ENCODE measurements at regions not wholly inside any gene's neighbourhood (a gene's known extent, or its start where the extent isn't known, plus 50 kb on each side); places are given as distances from the start of the nearest gene placed in this dataset.
"Not testable (repeated sequence)": the region's sequence is repeated elsewhere in the genome, so short reads cannot be mapped to it uniquely, and the experiment has no call there.

GRCh38 chr2:65929664-65930063 is 497.3 kb upstream of the SPRED2 start:
- TF ChIP-seq CTCF, POLR2A (IDR thresholded peaks at IDR 0.05): not testable (repeated sequence)

All from Peyer's patch (tissue), 4 donors.